ENCODE measurements at regions not wholly inside any gene's neighbourhood (a gene's known extent, or its start where the extent isn't known, plus 50 kb on each side); places are given as distances from the start of the nearest gene placed in this dataset.

DNA sequence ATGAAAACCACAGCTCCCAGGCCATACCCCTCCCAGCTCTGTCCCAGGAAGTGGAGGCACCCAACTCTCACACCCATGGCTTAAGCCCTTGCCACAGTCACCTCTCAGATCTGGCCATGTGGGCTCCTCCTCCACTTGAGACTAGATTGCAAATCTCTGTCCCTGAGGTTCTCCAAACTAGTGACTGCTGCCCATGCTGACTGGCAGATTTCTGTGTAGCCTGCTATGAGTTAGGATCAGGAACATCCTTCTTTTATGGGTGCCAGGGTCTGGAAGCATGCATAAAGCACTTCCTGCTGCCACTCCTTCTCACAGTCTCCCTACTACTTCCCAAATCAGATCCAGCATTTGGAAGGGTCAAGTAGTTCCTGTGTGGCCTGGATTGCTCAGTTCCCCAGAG is 59.6 kb upstream of the GOLIM4 start:
- H3K4me1 ChIP-seq (ENCODE audit: control insufficient read depth in 5 of 5, insufficient read depth in 5 of 5, low read length in 5 of 5): peaks cover 0 to 2% (median 0%) of the 10 kb centered on the region in 5 donors
- H3K9me3 ChIP-seq (ENCODE audit: control insufficient read depth in 4 of 4, insufficient read depth in 3 of 4, low read length in 3 of 4): peaks cover 0 to 7% (median 5%) of the 10 kb centered on the region in 4 donors
- peak; percentile 12 for ATAC-seq (ENCODE audit: insufficient read depth, low FRiP score)
- H3K4me3 ChIP-seq: no peak overlapping the region
- TF ChIP-seq, protein P1, sequence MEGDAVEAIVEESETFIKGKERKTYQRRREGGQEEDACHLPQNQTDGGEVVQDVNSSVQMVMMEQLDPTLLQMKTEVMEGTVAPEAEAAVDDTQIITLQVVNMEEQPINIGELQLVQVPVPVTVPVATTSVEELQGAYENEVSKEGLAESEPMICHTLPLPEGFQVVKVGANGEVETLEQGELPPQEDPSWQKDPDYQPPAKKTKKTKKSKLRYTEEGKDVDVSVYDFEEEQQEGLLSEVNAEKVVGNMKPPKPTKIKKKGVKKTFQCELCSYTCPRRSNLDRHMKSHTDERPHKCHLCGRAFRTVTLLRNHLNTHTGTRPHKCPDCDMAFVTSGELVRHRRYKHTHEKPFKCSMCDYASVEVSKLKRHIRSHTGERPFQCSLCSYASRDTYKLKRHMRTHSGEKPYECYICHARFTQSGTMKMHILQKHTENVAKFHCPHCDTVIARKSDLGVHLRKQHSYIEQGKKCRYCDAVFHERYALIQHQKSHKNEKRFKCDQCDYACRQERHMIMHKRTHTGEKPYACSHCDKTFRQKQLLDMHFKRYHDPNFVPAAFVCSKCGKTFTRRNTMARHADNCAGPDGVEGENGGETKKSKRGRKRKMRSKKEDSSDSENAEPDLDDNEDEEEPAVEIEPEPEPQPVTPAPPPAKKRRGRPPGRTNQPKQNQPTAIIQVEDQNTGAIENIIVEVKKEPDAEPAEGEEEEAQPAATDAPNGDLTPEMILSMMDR (IDR thresholded peaks at IDR 0.05; ENCODE audit: control extremely low read depth, extremely low read depth): no peak
- no peak overlapping the region for H3K27ac ChIP-seq (ENCODE audit: low read depth in 1 of 2, low read length in 1 of 2)
- H3K27me3 ChIP-seq (ENCODE audit: control insufficient read depth in 3 of 3, insufficient read depth in 3 of 3, low read length in 2 of 3): no peaks in the 10 kb centered on the region
- no peak for DNase-seq
- H3K9ac ChIP-seq (ENCODE audit: insufficient read depth in 1 of 2, low read length in 2 of 2): no peak overlapping the region
- no peaks in the 10 kb centered on the region for H3K36me3 ChIP-seq (ENCODE audit: control insufficient read depth in 4 of 4, insufficient read depth in 4 of 4, low read length in 4 of 4)

DNA sequence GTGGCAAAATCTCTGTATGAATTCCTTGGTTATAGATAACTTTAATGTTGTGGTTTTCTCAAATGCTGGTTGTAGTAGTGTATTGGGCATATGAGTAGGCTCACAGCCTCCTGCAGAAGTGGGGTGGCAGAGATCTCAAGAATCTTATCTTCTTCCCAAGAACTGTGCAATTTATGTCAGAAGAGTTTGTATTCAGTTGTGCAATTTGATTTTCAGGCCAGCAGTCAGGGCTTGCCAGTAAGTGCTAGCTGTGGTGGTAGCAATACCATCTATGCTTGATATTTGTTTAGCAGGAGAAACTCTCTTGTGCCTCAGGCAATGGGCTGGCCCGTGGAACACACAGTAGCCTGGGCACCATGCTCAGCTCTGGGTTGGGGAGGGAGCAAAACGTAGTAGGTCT is 58.4 kb upstream of the GOLIM4 start:
- TF ChIP-seq, protein P1 (IDR thresholded peaks at IDR 0.05; ENCODE audit: control extremely low read depth, extremely low read depth): no peak
- H3K9me3 ChIP-seq (ENCODE audit: control insufficient read depth in 4 of 4, insufficient read depth in 3 of 4, low read length in 3 of 4): peaks cover 0 to 7% (median 5%) of the 10 kb centered on the region in 4 donors
- H3K4me3 ChIP-seq: no peak overlapping the region
- no peaks in the 10 kb centered on the region for H3K36me3 ChIP-seq (ENCODE audit: control insufficient read depth in 4 of 4, insufficient read depth in 4 of 4, low read length in 4 of 4)
- H3K9ac ChIP-seq (ENCODE audit: insufficient read depth in 1 of 2, low read length in 2 of 2): no peak overlapping the region
- ATAC-seq (ENCODE audit: insufficient read depth, low FRiP score): peak; percentile 39
- DNase-seq: no peak
- H3K27ac ChIP-seq (ENCODE audit: low read depth in 1 of 2, low read length in 1 of 2): no peak overlapping the region
- H3K27me3 ChIP-seq (ENCODE audit: control insufficient read depth in 3 of 3, insufficient read depth in 3 of 3, low read length in 2 of 3): no peaks in the 10 kb centered on the region
- 65 to 73% methylated on average over 2 of the region's 2 CpGs for WGBS, 2 donors
- H3K4me1 ChIP-seq (ENCODE audit: control insufficient read depth in 5 of 5, insufficient read depth in 5 of 5, low read length in 5 of 5): peaks cover 0 to 2% (median 0%) of the 10 kb centered on the region in 5 donors

DNA sequence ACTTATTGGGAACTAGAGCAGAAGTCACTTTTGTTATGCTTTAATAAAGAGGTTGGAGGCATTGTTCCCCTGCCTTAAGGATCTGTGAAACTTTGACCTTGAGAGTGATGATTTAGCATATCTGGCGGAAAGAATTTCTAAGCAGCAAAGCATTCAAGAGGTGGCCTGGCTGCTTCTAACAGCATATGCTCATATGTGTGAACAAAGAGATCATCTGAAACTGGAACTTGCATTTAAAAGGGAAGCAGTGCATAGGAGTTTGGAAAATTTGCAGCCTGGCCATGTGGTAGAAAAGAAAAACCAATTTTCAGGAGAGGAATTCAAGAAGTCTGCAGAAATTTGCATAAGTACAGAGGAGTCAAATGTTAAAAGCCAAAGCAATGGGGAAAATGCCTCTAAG is 56.4 kb upstream of the GOLIM4 start:
- no peak overlapping the region for H3K27ac ChIP-seq (ENCODE audit: low read depth in 1 of 2, low read length in 1 of 2)
- peaks cover 0 to 7% (median 5%) of the 10 kb centered on the region in 4 donors for H3K9me3 ChIP-seq (ENCODE audit: control insufficient read depth in 4 of 4, insufficient read depth in 3 of 4, low read length in 3 of 4)
- ATAC-seq (ENCODE audit: insufficient read depth, low FRiP score): no peak
- H3K36me3 ChIP-seq (ENCODE audit: control insufficient read depth in 4 of 4, insufficient read depth in 4 of 4, low read length in 4 of 4): no peaks in the 10 kb centered on the region
- TF ChIP-seq, protein P1 (IDR thresholded peaks at IDR 0.05; ENCODE audit: control extremely low read depth, extremely low read depth): no peak
- no peak for DNase-seq
- H3K27me3 ChIP-seq (ENCODE audit: control insufficient read depth in 3 of 3, insufficient read depth in 3 of 3, low read length in 2 of 3): no peaks in the 10 kb centered on the region
- H3K4me1 ChIP-seq (ENCODE audit: control insufficient read depth in 5 of 5, insufficient read depth in 5 of 5, low read length in 5 of 5): peaks cover 0 to 2% (median 0%) of the 10 kb centered on the region in 5 donors
- 96 to 97% methylated on average over 1 of the region's 1 CpG for WGBS, 2 donors
- no peak overlapping the region for H3K9ac ChIP-seq (ENCODE audit: insufficient read depth in 1 of 2, low read length in 2 of 2)
- H3K4me3 ChIP-seq: no peak overlapping the region

Small RNA genes in the stretch of these regions (small RNA-seq; reads per million reads assigned to genes)
- 1.7 reads per million, percentile 89 among the genes with 10 or more reads in this experiment for gene MIR551B (ENCODE audit: low replicate concordance)
- 0.08 reads per million for gene RNU2-20P (ENCODE audit: low replicate concordance)
